ENCODE measurements at regions not wholly inside any gene's neighbourhood (a gene's known extent, or its start where the extent isn't known, plus 50 kb on each side); places are given as distances from the start of the nearest gene placed in this dataset.

DNA sequence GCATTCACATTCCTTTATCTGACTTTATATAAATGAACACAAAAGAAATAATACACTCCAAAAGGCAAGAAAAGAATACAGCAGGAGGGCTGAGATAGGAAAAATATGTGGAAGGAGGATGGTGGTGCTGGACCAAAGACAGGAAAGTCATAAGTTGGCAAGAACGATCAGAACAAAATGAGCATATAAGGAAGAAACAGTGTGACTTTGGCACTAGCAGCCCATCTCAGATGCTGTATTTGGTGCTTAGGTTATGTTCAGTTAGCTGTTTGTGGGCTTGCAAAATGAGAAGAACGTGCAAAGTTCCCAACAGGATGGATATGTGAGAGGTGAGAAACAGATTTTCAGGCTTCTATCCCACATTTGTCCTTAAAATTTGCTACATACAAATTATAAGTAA, 719.8 kb upstream of the ADGRL4 start:
- no peak for ATAC-seq
- Histone ChIP-seq H2AFZ (ENCODE audit: low read length) (no peak overlapping the region), H3K4me2 (ENCODE audit: low read depth, low read length) (no peak overlapping the region), H3K79me2 (ENCODE audit: insufficient read depth, low read length) (no peaks in the 10 kb centered on the region), H3K4me1 (ENCODE audit: insufficient read depth, low read length) (no peaks in the 10 kb centered on the region), H4K20me1 (ENCODE audit: insufficient read depth, low read length) (no peaks in the 10 kb centered on the region), H3K4me3 (replicated peaks in 1 of 3; ENCODE audit: insufficient read depth in 1 of 3, low read depth in 2 of 3, low read length in 3 of 3) (no peak overlapping the region), H3K36me3 (replicated peaks in 1 of 2; ENCODE audit: control insufficient read depth in 1 of 2, insufficient read depth in 2 of 2, low read length in 2 of 2) (no peaks in the 10 kb centered on the region), H3K27me3 (ENCODE audit: control insufficient read depth in 1 of 2, insufficient read depth in 2 of 2, low read length in 2 of 2) (no peaks in the 10 kb centered on the region), H3K9ac (ENCODE audit: insufficient read depth, low read depth, low read length) (no peak overlapping the region), H3K27ac (ENCODE audit: extremely low read length, insufficient read depth, low read length) (no peak overlapping the region), H3K9me3 (ENCODE audit: low read length) (peaks cover 73% of the 10 kb centered on the region)
- no TSS peak for BruUV-seq (replicated peaks)
- CTCF ChIA-PET (ENCODE audit: low intra/inter-chr PET ratio, low total read pairs), result no interaction called here
- TF ChIP-seq, protein P1, sequence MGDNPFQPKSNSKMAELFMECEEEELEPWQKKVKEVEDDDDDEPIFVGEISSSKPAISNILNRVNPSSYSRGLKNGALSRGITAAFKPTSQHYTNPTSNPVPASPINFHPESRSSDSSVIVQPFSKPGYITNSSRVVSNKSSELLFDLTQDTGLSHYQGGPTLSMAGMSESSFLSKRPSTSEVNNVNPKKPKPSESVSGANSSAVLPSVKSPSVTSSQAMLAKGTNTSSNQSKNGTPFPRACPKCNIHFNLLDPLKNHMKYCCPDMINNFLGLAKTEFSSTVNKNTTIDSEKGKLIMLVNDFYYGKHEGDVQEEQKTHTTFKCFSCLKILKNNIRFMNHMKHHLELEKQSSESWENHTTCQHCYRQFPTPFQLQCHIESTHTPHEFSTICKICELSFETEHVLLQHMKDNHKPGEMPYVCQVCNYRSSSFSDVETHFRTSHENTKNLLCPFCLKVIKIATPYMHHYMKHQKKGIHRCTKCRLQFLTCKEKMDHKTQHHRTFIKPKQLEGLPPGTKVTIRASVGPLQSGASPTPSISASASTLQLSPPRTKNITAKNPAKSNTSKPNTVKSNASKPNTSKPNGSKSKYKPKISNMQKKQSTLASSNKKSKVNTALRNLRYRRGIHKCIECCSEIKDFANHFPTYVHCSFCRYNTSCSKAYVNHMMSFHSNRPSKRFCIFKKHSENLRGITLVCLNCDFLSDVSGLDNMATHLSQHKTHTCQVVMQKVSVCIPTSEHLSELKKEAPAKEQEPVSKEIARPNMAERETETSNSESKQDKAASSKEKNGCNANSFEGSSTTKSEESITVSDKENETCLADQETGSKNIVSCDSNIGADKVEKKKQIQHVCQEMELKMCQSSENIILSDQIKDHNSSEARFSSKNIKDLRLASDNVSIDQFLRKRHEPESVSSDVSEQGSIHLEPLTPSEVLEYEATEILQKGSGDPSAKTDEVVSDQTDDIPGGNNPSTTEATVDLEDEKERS (CRISPR knock-in tag; IDR thresholded peaks at IDR 0.05), result no peak
- TF ChIP-seq ZNF724P (CRISPR knock-in tag; IDR thresholded peaks at IDR 0.05; ENCODE audit: borderline replicate concordance) (no peak), ZNF496 (CRISPR knock-in tag; IDR thresholded peaks at IDR 0.05; ENCODE audit: insufficient replicate concordance) (no peak), EEA1 (CRISPR knock-in tag; IDR thresholded peaks at IDR 0.05; ENCODE audit: borderline replicate concordance) (no peak), ZNF124 (CRISPR knock-in tag; IDR thresholded peaks at IDR 0.05) (no peak)
- TF ChIP-seq, protein P2, sequence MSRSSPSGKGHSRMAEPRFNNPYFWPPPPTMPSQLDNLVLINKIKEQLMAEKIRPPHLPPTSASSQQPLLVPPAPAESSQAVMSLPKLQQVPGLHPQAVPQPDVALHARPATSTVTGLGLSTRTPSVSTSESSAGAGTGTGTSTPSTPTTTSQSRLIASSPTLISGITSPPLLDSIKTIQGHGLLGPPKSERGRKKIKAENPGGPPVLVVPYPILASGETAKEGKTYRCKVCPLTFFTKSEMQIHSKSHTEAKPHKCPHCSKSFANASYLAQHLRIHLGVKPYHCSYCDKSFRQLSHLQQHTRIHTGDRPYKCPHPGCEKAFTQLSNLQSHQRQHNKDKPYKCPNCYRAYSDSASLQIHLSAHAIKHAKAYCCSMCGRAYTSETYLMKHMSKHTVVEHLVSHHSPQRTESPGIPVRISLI (CRISPR knock-in tag; IDR thresholded peaks at IDR 0.05; ENCODE audit: borderline replicate concordance), result no peak
- TF ChIP-seq, protein P3, sequence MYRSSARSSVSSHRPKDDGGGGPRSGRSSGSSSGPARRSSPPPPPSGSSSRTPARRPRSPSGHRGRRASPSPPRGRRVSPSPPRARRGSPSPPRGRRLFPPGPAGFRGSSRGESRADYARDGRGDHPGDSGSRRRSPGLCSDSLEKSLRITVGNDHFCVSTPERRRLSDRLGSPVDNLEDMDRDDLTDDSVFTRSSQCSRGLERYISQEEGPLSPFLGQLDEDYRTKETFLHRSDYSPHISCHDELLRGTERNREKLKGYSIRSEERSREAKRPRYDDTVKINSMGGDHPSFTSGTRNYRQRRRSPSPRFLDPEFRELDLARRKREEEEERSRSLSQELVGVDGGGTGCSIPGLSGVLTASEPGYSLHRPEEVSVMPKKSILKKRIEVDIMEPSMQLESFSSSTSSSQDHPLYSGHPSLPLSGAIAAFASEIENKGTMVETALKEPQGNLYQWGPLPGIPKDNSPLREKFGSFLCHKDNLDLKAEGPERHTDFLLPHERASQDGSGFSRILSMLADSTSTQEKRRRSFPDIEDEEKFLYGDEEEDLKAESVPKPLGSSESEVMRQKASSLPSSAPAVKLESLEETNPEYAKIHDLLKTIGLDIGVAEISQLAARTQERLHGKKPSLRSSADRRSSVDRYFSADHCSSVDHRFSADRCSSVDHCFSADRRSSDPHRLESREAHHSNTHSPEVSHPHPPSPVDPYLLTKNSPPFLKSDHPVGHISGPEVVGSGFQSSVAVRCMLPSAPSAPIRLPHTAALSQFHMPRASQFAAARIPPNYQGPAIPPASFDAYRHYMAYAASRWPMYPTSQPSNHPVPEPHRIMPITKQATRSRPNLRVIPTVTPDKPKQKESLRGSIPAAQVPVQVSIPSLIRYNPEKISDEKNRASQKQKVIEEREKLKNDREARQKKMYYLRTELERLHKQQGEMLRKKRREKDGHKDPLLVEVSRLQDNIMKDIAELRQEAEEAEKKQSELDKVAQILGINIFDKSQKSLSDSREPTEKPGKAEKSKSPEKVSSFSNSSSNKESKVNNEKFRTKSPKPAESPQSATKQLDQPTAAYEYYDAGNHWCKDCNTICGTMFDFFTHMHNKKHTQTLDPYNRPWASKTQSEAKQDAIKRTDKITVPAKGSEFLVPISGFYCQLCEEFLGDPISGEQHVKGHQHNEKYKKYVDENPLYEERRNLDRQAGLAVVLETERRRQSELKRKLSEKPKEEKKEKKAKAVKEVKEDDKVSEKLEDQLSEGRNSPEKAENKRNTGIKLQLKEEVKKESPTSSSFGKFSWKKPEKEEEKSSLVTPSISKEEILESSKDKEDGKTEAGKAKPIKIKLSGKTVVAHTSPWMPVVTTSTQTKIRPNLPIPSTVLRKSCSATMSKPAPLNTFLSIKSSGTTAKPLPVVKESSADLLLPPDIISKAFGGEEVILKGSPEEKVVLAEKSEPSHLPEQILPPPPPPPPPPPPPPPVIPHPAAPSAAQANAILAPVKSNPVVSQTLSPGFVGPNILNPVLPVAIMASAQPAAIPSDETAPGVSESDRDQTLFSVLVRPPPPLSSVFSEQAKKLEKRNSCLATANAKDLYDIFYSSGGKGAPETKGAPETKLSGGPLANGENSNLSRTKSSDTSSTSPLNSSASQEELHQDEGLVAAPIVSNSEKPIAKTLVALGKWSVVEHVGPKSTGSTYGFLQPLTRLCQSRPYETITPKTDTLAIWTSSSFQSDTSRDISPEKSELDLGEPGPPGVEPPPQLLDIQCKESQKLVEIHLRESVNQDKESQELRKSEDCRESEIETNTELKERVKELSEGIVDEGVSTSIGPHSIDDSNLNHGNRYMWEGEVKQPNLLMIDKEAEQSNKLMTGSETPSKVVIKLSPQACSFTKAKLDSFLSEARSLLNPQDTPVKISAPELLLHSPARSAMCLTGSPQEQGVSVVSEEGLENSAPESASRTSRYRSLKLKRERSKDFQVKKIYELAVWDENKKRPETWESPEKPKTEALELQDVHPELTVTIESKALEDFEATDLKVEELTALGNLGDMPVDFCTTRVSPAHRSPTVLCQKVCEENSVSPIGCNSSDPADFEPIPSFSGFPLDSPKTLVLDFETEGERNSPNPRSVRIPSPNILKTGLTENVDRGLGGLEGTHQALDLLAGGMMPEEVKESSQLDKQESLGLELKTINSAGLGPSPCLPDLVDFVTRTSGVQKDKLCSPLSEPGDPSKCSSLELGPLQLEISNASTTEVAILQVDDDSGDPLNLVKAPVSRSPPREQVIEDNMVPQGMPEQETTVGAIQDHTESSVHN (CRISPR knock-in tag; IDR thresholded peaks at IDR 0.05), result no peak
- TF ChIP-seq, protein P4, sequence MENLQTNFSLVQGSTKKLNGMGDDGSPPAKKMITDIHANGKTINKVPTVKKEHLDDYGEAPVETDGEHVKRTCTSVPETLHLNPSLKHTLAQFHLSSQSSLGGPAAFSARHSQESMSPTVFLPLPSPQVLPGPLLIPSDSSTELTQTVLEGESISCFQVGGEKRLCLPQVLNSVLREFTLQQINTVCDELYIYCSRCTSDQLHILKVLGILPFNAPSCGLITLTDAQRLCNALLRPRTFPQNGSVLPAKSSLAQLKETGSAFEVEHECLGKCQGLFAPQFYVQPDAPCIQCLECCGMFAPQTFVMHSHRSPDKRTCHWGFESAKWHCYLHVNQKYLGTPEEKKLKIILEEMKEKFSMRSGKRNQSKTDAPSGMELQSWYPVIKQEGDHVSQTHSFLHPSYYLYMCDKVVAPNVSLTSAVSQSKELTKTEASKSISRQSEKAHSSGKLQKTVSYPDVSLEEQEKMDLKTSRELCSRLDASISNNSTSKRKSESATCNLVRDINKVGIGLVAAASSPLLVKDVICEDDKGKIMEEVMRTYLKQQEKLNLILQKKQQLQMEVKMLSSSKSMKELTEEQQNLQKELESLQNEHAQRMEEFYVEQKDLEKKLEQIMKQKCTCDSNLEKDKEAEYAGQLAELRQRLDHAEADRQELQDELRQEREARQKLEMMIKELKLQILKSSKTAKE (CRISPR knock-in tag; IDR thresholded peaks at IDR 0.05; ENCODE audit: borderline replicate concordance), result no peak
- POLR2A ChIA-PET, result no interaction called here
- in situ Hi-C loops (cut with HindIII; ENCODE audit: extremely low pct_ligation_motif_present, low pct_unique_long_range_greater_than_20kb), result no loop called here
- no peak for DNase-seq (ENCODE audit: low spot score)
- no peak for FAIRE-seq
- intact Hi-C loops (cut with micrococcal nuclease; ENCODE audit: unreplicated experiment), result no loop called here
- 0% methylated on average over 2 of the region's 2 CpGs for whole genome bisulfite sequencing (ENCODE audit: low lambda C conversion rate)

Measured in HepG2 (cell line).